ENCODE measurements at regions not wholly inside any gene's neighbourhood (a gene's known extent, or its start where the extent isn't known, plus 50 kb on each side); places are given as distances from the start of the nearest gene placed in this dataset.

- no peak overlapping the region for H2AFZ ChIP-seq (ENCODE audit: low read length)
- no peak overlapping the region for H3K9ac ChIP-seq (ENCODE audit: low read length)
- no peaks in the 10 kb centered on the region for H3K4me1 ChIP-seq (ENCODE audit: insufficient read depth, low read length, severe bottlenecking)
- H3F3A ChIP-seq (ENCODE audit: insufficient read depth, low read length), result no peaks in the 10 kb centered on the region
- H3K27ac ChIP-seq (ENCODE audit: low read depth, low read length, poor library complexity, severe bottlenecking), result no peak overlapping the region
- no peak overlapping the region for H3K4me2 ChIP-seq (ENCODE audit: low read length)
- no peaks in the 10 kb centered on the region for H3K36me3 ChIP-seq (ENCODE audit: insufficient read depth, low read length)
- no peaks in the 10 kb centered on the region for H3K27me3 ChIP-seq (ENCODE audit: insufficient read depth, low read length)
- H4K20me1 ChIP-seq (ENCODE audit: insufficient read depth, low read length), result no peaks in the 10 kb centered on the region
- no peak overlapping the region for H3K4me3 ChIP-seq (ENCODE audit: low read depth, low read length, poor library complexity, severe bottlenecking)
- TF ChIP-seq, protein P1, sequence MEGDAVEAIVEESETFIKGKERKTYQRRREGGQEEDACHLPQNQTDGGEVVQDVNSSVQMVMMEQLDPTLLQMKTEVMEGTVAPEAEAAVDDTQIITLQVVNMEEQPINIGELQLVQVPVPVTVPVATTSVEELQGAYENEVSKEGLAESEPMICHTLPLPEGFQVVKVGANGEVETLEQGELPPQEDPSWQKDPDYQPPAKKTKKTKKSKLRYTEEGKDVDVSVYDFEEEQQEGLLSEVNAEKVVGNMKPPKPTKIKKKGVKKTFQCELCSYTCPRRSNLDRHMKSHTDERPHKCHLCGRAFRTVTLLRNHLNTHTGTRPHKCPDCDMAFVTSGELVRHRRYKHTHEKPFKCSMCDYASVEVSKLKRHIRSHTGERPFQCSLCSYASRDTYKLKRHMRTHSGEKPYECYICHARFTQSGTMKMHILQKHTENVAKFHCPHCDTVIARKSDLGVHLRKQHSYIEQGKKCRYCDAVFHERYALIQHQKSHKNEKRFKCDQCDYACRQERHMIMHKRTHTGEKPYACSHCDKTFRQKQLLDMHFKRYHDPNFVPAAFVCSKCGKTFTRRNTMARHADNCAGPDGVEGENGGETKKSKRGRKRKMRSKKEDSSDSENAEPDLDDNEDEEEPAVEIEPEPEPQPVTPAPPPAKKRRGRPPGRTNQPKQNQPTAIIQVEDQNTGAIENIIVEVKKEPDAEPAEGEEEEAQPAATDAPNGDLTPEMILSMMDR (IDR thresholded peaks at IDR 0.05; ENCODE audit: low read length), result no peak
- TF ChIP-seq EZH2 (IDR thresholded peaks at IDR 0.05; ENCODE audit: borderline replicate concordance, low read length), result no peak
- H3K9me3 ChIP-seq (ENCODE audit: low read length), result no peaks in the 10 kb centered on the region
- no peaks in the 10 kb centered on the region for H3K79me2 ChIP-seq (ENCODE audit: insufficient read depth, low read length)
- H3K9me2 ChIP-seq (ENCODE audit: low read depth, low read length), result no peaks in the 10 kb centered on the region
Observed at GRCh38 chr11:80297858-80298632, 857.2 kb upstream of the TENM4 start.

GRCh38 chr11:80293293-80293692, 852.5 kb upstream of the TENM4 start:
- Histone ChIP-seq H3K9me2 (ENCODE audit: low read depth, low read length) (no peaks in the 10 kb centered on the region), H3K4me1 (ENCODE audit: insufficient read depth, low read length, severe bottlenecking) (no peaks in the 10 kb centered on the region), H3K9me3 (ENCODE audit: low read length) (no peaks in the 10 kb centered on the region), H3K36me3 (ENCODE audit: insufficient read depth, low read length) (no peaks in the 10 kb centered on the region), H3K79me2 (ENCODE audit: insufficient read depth, low read length) (no peaks in the 10 kb centered on the region), H4K20me1 (ENCODE audit: insufficient read depth, low read length) (no peaks in the 10 kb centered on the region), H3K27me3 (ENCODE audit: insufficient read depth, low read length) (no peaks in the 10 kb centered on the region), H2AFZ (ENCODE audit: low read length) (no peak overlapping the region), H3F3A (ENCODE audit: insufficient read depth, low read length) (no peaks in the 10 kb centered on the region), H3K27ac (ENCODE audit: low read depth, low read length, poor library complexity, severe bottlenecking) (no peak overlapping the region), H3K4me3 (ENCODE audit: low read depth, low read length, poor library complexity, severe bottlenecking) (no peak overlapping the region), H3K9ac (ENCODE audit: low read length) (no peak overlapping the region), H3K4me2 (ENCODE audit: low read length) (no peak overlapping the region)
- TF ChIP-seq, protein P1 (IDR thresholded peaks at IDR 0.05; ENCODE audit: low read length), result no peak
- no peak for TF ChIP-seq EZH2 (IDR thresholded peaks at IDR 0.05; ENCODE audit: borderline replicate concordance, low read length)

GRCh38 chr11:80284946-80285785, 844.3 kb upstream of the TENM4 start:
- TF ChIP-seq EZH2 (IDR thresholded peaks at IDR 0.05; ENCODE audit: borderline replicate concordance, low read length), result no peak
- TF ChIP-seq, protein P1 (IDR thresholded peaks at IDR 0.05; ENCODE audit: low read length), result no peak
- Histone ChIP-seq H3K9ac (ENCODE audit: low read length) (no peak overlapping the region), H4K20me1 (ENCODE audit: insufficient read depth, low read length) (no peaks in the 10 kb centered on the region)

More at GRCh38 chr11:80284946-80285785, 844.3 kb upstream of the TENM4 start:
- no peaks in the 10 kb centered on the region for H3K9me3 ChIP-seq (ENCODE audit: low read length)
- no peaks in the 10 kb centered on the region for H3K79me2 ChIP-seq (ENCODE audit: insufficient read depth, low read length)
- no peaks in the 10 kb centered on the region for H3K36me3 ChIP-seq (ENCODE audit: insufficient read depth, low read length)
- no peak overlapping the region for H3K4me2 ChIP-seq (ENCODE audit: low read length)
- no peaks in the 10 kb centered on the region for H3K4me1 ChIP-seq (ENCODE audit: insufficient read depth, low read length, severe bottlenecking)
- no peak overlapping the region for H3K27ac ChIP-seq (ENCODE audit: low read depth, low read length, poor library complexity, severe bottlenecking)
- H3K4me3 ChIP-seq (ENCODE audit: low read depth, low read length, poor library complexity, severe bottlenecking), result no peak overlapping the region
- H3K9me2 ChIP-seq (ENCODE audit: low read depth, low read length), result no peaks in the 10 kb centered on the region
- no peaks in the 10 kb centered on the region for H3F3A ChIP-seq (ENCODE audit: insufficient read depth, low read length)
- H2AFZ ChIP-seq (ENCODE audit: low read length), result no peak overlapping the region
- H3K27me3 ChIP-seq (ENCODE audit: insufficient read depth, low read length), result no peaks in the 10 kb centered on the region

Measured in OCI-LY1 (cell line).